Skeletal muscle cell (primary cell): ENCODE measurements at regions not wholly inside any gene's neighbourhood (a gene's known extent, or its start where the extent isn't known, plus 50 kb on each side); places are given as distances from the start of the nearest gene placed in this dataset.
"Not testable (repeated sequence)": the region's sequence is repeated elsewhere in the genome, so short reads cannot be mapped to it uniquely, and the experiment has no call there.

Source experiments
- DNase-seq: peaks from one replicate; pipeline ENCODE4 v3.0.0-alpha.2; 2010; ENCODE audit warnings: low read depth
- H3K4me3 ChIP-seq: 2 replicates; pipeline ENCODE4 v1.5.1; 2011; ENCODE audit warnings: low read depth, mild to moderate bottlenecking, control low read depth, low read length, moderate library complexity

GRCh38 chr5:119299242-119299614 is 56.6 kb upstream of the TNFAIP8 start:
- DNase-seq, H3K4me3 ChIP-seq: not testable (repeated sequence)

GRCh38 chr5:119299615-119300310 is 56.1 kb upstream of the TNFAIP8 start:
- not testable (repeated sequence) for H3K4me3 ChIP-seq, DNase-seq

GRCh38 chr5:119300311-119300670 is 55.5 kb upstream of the TNFAIP8 start:
- H3K4me3 ChIP-seq, result no peak overlapping the region
- no peak for DNase-seq

GRCh38 chr5:119301210-119301609 is 54.6 kb upstream of the TNFAIP8 start:
- DNase-seq, result no peak
- H3K4me3 ChIP-seq, result no peak overlapping the region

- no peak overlapping the region for H3K4me3 ChIP-seq
Measured at GRCh38 chr5:119301906-119302305, 53.9 kb upstream of the TNFAIP8 start.

GRCh38 chr5:119302449-119302848 is 53.4 kb upstream of the TNFAIP8 start:
- DNase-seq, result no peak
- no peak overlapping the region for H3K4me3 ChIP-seq

More at GRCh38 chr5:119301906-119302305, 53.9 kb upstream of the TNFAIP8 start:
- DNase-seq, result no peak

- DNase-seq, result peak; percentile 91
- H3K4me3 ChIP-seq, result no peak overlapping the region
Measured at GRCh38 chr5:119302916-119303897, 52.6 kb upstream of the TNFAIP8 start.

- DNase-seq, result no peak
- H3K4me3 ChIP-seq, result no peak overlapping the region
Measured at GRCh38 chr5:119304439-119305211, 51.2 kb upstream of the TNFAIP8 start.
